SK-N-SH (cell line): ENCODE measurements at regions not wholly inside any gene's neighbourhood (a gene's known extent, or its start where the extent isn't known, plus 50 kb on each side); places are given as distances from the start of the nearest gene placed in this dataset.

Experiments
- CTCF ChIA-PET: fragments of 300-600, 350-600 bp; formaldehyde crosslinking; extraction: SDS; loops from one replicate; lab custom pipeline; 2021; lab: Yijun Ruan, JAX
- POLR2A ChIA-PET: fragments of 350-600 bp; sonication (Branson Sonifier 250); formaldehyde crosslinking; extraction: SDS; loops from one replicate; lab custom pipeline; 2020; ENCODE audit warnings: antibody characterized with exemption, inconsistent platforms; lab: Yijun Ruan, JAX
- DNase-seq: peaks from one replicate; pipeline ENCODE4 v3.0.0; 2012
- H2AFZ ChIP-seq: fragments of 200-600 bp; sonication (generic); 2 replicates; pipeline ENCODE4 v1.8.1; 2016; ENCODE audit warnings: antibody characterized with exemption, mild to moderate bottlenecking, low read depth
- H3F3A ChIP-seq: fragments of 200-600 bp; sonication (generic); replicated peaks from 2 replicates; pipeline ENCODE3; 2016; ENCODE audit warnings: antibody characterized with exemption, mild to moderate bottlenecking; ENCODE audit not compliant: insufficient read depth
- H3K27ac ChIP-seq, 2 experiments: fragments of 200-500 bp in 1 of 2; fragments of 200-600 bp in 1 of 2; sonication (Bioruptor generic) in 1 of 2; sonication (generic), shearing (Covaris generic) in 1 of 2; 2 replicates each; pipeline versions ENCODE4 v1.5.1 to v1.6.1; 2014 to 2016; ENCODE audit warnings: low read depth in 2 of 2, inconsistent platforms in 1 of 2, low read length in 1 of 2, mild to moderate bottlenecking in 1 of 2, mixed read lengths in 1 of 2
- H3K27me3 ChIP-seq: fragments of 200-600 bp; sonication (generic), shearing (Covaris generic); 2 replicates; pipeline ENCODE4 v1.6.1; 2016; ENCODE audit warnings: mixed run types; ENCODE audit not compliant: insufficient read depth
- H3K36me3 ChIP-seq, 2 experiments: fragments of 200-500 bp in 1 of 2; fragments of 200-600 bp in 1 of 2; sonication (Bioruptor generic) in 1 of 2; sonication (generic) in 1 of 2; replicated peaks in 1 of 2; 2 replicates each; pipeline versions ENCODE3 to v1.5.1; 2014 to 2016; ENCODE audit warnings: low read length in 1 of 2, mild to moderate bottlenecking in 1 of 2; ENCODE audit not compliant: insufficient read depth in 2 of 2, control insufficient read depth in 1 of 2
- H3K4me1 ChIP-seq, 2 experiments: fragments of 200-500 bp in 1 of 2; fragments of 200-600 bp in 1 of 2; sonication (Bioruptor generic) in 1 of 2; sonication (generic), shearing (Covaris generic) in 1 of 2; 2 replicates each; pipeline versions ENCODE4 v1.5.1 to v1.6.1; 2014 to 2016; ENCODE audit warnings: low read depth in 1 of 2, low read length in 1 of 2, mixed run types in 1 of 2; ENCODE audit not compliant: insufficient read depth in 2 of 2, control insufficient read depth in 1 of 2
- H3K4me2 ChIP-seq: fragments of 200-600 bp; sonication (generic), shearing (Covaris generic); 2 replicates; pipeline ENCODE4 v1.6.1; 2017; ENCODE audit warnings: mixed run types
- H3K4me3 ChIP-seq, 2 experiments: fragments of 200-500 bp in 1 of 2; fragments of 200-600 bp in 1 of 2; sonication (Bioruptor generic) in 1 of 2; sonication (generic), shearing (Covaris generic) in 1 of 2; 2 replicates each; pipeline versions ENCODE4 v1.5.1 to v1.8.1; 2014 to 2016; ENCODE audit warnings: low read depth in 2 of 2, inconsistent platforms in 1 of 2, low read length in 1 of 2, mild to moderate bottlenecking in 1 of 2, mixed read lengths in 1 of 2, moderate library complexity in 1 of 2
- H3K79me2 ChIP-seq: fragments of 200-600 bp; sonication (generic); 2 replicates; pipeline ENCODE4 v1.8.1; 2017; ENCODE audit warnings: mild to moderate bottlenecking; ENCODE audit not compliant: insufficient read depth
- H3K9ac ChIP-seq: fragments of 200-600 bp; sonication (generic); 2 replicates; pipeline ENCODE4 v1.6.1; 2017; ENCODE audit warnings: mixed run types
- H3K9me2 ChIP-seq: fragments of 200-600 bp; sonication (generic); 2 replicates; pipeline ENCODE4 v1.6.1; 2017; ENCODE audit warnings: mixed run types
- H3K9me3 ChIP-seq: fragments of 200-600 bp; sonication (generic); 2 replicates; pipeline ENCODE4 v1.6.1; 2017; ENCODE audit warnings: mixed run types, mild to moderate bottlenecking, moderate library complexity
- H4K20me1 ChIP-seq: fragments of 200-600 bp; sonication (generic); 2 replicates; pipeline ENCODE4 v1.6.1; 2017; ENCODE audit warnings: mild to moderate bottlenecking, mixed run types; ENCODE audit not compliant: insufficient read depth
- CHD2 ChIP-seq: fragments of 150-350 bp; IDR thresholded peaks from 2 replicates; pipeline ENCODE4 v1.6.1; 2018; ENCODE audit warnings: low read length; ENCODE audit not compliant: partially characterized antibody
- CTCF ChIP-seq: fragments of 200-600 bp; sonication (generic); IDR thresholded peaks from 2 replicates; pipeline ENCODE4 v1.6.1; 2017; ENCODE audit warnings: antibody characterized with exemption, mild to moderate bottlenecking, moderate library complexity
- GATA2 ChIP-seq: sonication (generic); formaldehyde crosslinking; IDR thresholded peaks from 2 replicates; pipeline ENCODE4 v1.5.0; 2020; ENCODE audit warnings: mild to moderate bottlenecking, missing genetic modification reagents
- MAX ChIP-seq: IDR thresholded peaks from 2 replicates; pipeline ENCODE4 v1.4.0; 2012; ENCODE audit warnings: low read depth
- MEF2A ChIP-seq: IDR thresholded peaks from 2 replicates; pipeline ENCODE4 v1.4.0; 2012; ENCODE audit warnings: low read depth, borderline replicate concordance
- MXI1 ChIP-seq: IDR thresholded peaks from 2 replicates; pipeline ENCODE4 v1.6.1; 2012; ENCODE audit warnings: mild to moderate bottlenecking, low read depth, low read length, improper control_type of control experiment
- RAD21 ChIP-seq: IDR thresholded peaks from 2 replicates; pipeline ENCODE4 v1.6.1; 2012; ENCODE audit warnings: mild to moderate bottlenecking, low read length
- RCOR1 ChIP-seq: fragments of 150-350 bp; IDR thresholded peaks from 2 replicates; pipeline ENCODE4 v1.6.1; 2017; ENCODE audit warnings: antibody characterized with exemption, low read length
- TAF1 ChIP-seq: IDR thresholded peaks from 2 replicates; pipeline ENCODE4 v1.6.1; 2012; ENCODE audit warnings: low read depth, mild to moderate bottlenecking, low read length, moderate library complexity, borderline replicate concordance
- TCF12 ChIP-seq: IDR thresholded peaks from 2 replicates; pipeline ENCODE4 v1.4.0; 2012
- WGBS: methylation state at CpG from one replicate; pipeline ENCODE4 v1.1.6; 2017; ENCODE audit warnings: low lambda C conversion rate; 5-methylcytosine and 5-hydroxymethylcytosine counted together
- TF ChIP-seq, protein P1 (sequence below): fragments of 150-350 bp; IDR thresholded peaks from 2 replicates; pipeline ENCODE4 v1.6.1; 2016; ENCODE audit warnings: mild to moderate bottlenecking, low read depth, low read length
- TF ChIP-seq, protein P2 (sequence below): fragments of 150-350 bp; IDR thresholded peaks from 2 replicates; pipeline ENCODE4 v1.6.1; 2017; ENCODE audit warnings: antibody characterized with exemption, low read length, low read depth, borderline replicate concordance

DNA sequence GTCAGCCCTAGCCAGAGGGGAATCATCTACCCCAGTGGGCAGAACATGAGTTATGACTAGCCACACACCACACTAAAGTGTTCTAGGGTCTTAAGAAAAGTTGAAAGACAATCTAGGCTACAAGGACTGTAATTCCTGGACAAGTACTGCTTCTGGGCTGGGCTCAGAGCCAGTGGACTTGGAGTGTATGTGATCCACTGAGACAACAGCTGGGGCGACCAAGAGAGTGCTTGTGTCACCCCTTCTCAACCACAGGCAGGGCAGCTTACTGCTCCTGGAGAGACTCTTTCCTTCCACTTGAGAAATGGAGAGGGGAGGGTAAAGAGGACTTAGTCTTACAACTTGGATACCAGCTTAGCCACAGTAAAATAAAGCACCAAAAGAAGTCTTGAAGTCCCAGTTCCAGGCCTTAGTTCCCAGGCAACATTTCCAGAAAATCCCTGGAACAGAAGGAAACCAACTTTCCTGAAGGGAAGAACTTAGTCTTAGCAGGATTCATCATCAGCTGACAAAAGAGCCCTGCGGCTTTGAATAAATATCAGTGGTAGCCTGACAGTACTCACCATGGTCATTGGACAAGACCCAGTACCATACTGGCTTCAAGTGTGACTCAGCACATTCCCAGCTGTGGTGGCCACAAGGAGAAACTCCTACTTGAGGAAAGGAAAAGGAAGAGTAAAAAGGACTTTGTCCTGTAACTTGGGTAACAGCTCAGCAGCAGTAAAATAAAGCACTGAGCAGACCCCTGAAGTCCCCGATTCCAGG, 355.1 kb upstream of the ADGRB3 start:
- H3K36me3 ChIP-seq: no peaks in the 10 kb centered on the region
- ChIA-PET POLR2A (no interaction called here), CTCF (interaction anchor here (0.7 kb wide), 1 partner anchor 22 kb away, joined by 3 read pairs; no protein-coding TSS in a partner anchor)
- H3F3A ChIP-seq: no peaks in the 10 kb centered on the region
- no peak overlapping the region for H3K4me3 ChIP-seq
- H2AFZ ChIP-seq: no peak overlapping the region
- TF ChIP-seq CHD2: no peak
- TF ChIP-seq GATA2 (CRISPR knock-in tag): no peak
- no peaks in the 10 kb centered on the region for H3K79me2 ChIP-seq
- no peak overlapping the region for H3K9ac ChIP-seq
- H3K27ac ChIP-seq: no peak overlapping the region
- no peaks in the 10 kb centered on the region for H3K27me3 ChIP-seq
- no peaks in the 10 kb centered on the region for H4K20me1 ChIP-seq
- H3K4me1 ChIP-seq: no peaks in the 10 kb centered on the region
- no peaks in the 10 kb centered on the region; the same call in 1 of the 2 replicates for H3K9me3 ChIP-seq
- H3K9me2 ChIP-seq: peaks cover 5% of the 10 kb centered on the region; the same call in 1 of the 2 replicates
- H3K4me2 ChIP-seq: no peak overlapping the region
- 31% methylated on average over 3 of the region's 3 CpGs for WGBS
- DNase-seq: no peak

GRCh38 chr6:68273297-68273696, 361.8 kb upstream of the ADGRB3 start:
- DNase-seq: no peak
- Histone ChIP-seq H2AFZ (no peak overlapping the region), H3K4me2 (no peak overlapping the region), H3K9me3 (no peaks in the 10 kb centered on the region; the same call in 1 of the 2 replicates), H3K4me3 (no peak overlapping the region), H3K27me3 (no peaks in the 10 kb centered on the region), H3K36me3 (no peaks in the 10 kb centered on the region), H3K4me1 (no peaks in the 10 kb centered on the region), H3K79me2 (no peaks in the 10 kb centered on the region), H3K27ac (no peak overlapping the region), H4K20me1 (no peaks in the 10 kb centered on the region), H3F3A (no peaks in the 10 kb centered on the region), H3K9me2 (no peaks in the 10 kb centered on the region), H3K9ac (no peak overlapping the region)
- ChIA-PET CTCF (no interaction called here), POLR2A (no interaction called here)
- no peak for TF ChIP-seq CTCF
- TF ChIP-seq MEF2A: no peak
- no peak for TF ChIP-seq GATA2 (CRISPR knock-in tag)
- no peak for TF ChIP-seq TAF1
- no peak for TF ChIP-seq MXI1

DNA sequence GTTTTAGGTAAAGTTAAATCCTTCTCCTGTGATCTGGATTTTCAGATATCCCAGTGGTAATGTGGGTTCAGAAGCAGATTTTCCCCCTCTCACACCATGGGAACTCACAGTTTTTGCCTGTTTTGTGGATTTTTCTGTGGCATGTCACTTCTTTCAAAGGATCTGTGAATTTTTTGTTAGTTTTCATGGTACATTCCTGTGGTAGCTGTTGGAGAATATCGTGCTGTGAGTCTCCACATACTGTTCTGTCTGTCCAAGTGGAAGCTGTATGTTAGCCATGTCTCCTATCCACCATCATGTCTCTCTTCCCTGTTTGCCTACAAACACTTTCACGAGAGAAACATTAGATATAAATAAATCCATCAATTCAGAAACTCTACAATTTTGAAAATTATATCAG, 378.7 kb upstream of the ADGRB3 start:
- TF ChIP-seq RCOR1 (no peak), MAX (no peak), RAD21 (no peak), TCF12 (no peak), TAF1 (no peak)
- TF ChIP-seq, protein P1, sequence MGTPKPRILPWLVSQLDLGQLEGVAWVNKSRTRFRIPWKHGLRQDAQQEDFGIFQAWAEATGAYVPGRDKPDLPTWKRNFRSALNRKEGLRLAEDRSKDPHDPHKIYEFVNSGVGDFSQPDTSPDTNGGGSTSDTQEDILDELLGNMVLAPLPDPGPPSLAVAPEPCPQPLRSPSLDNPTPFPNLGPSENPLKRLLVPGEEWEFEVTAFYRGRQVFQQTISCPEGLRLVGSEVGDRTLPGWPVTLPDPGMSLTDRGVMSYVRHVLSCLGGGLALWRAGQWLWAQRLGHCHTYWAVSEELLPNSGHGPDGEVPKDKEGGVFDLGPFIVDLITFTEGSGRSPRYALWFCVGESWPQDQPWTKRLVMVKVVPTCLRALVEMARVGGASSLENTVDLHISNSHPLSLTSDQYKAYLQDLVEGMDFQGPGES: no peak
- TF ChIP-seq, protein P2, sequence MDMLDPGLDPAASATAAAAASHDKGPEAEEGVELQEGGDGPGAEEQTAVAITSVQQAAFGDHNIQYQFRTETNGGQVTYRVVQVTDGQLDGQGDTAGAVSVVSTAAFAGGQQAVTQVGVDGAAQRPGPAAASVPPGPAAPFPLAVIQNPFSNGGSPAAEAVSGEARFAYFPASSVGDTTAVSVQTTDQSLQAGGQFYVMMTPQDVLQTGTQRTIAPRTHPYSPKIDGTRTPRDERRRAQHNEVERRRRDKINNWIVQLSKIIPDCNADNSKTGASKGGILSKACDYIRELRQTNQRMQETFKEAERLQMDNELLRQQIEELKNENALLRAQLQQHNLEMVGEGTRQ: no peak

More for the DNA sequence above, 378.7 kb upstream of the ADGRB3 start:
- Histone ChIP-seq H3K27me3 (no peaks in the 10 kb centered on the region), H4K20me1 (no peaks in the 10 kb centered on the region), H3K36me3 (no peaks in the 10 kb centered on the region), H3K9ac (no peak overlapping the region), H3F3A (no peaks in the 10 kb centered on the region), H3K79me2 (no peaks in the 10 kb centered on the region), H3K9me3 (no peaks in the 10 kb centered on the region), H3K4me3 (no peak overlapping the region), H3K9me2 (no peaks in the 10 kb centered on the region), H3K4me1 (no peaks in the 10 kb centered on the region), H3K27ac (no peak overlapping the region), H2AFZ (no peak overlapping the region), H3K4me2 (no peak overlapping the region)
- CTCF ChIA-PET: no interaction called here
- WGBS: 4% methylated on average over 2 of the region's 2 CpGs
- no peak for DNase-seq
- POLR2A ChIA-PET: no interaction called here
